ENCODE measurements at regions not wholly inside any gene's neighbourhood (a gene's known extent, or its start where the extent isn't known, plus 50 kb on each side); places are given as distances from the start of the nearest gene placed in this dataset.

DNA sequence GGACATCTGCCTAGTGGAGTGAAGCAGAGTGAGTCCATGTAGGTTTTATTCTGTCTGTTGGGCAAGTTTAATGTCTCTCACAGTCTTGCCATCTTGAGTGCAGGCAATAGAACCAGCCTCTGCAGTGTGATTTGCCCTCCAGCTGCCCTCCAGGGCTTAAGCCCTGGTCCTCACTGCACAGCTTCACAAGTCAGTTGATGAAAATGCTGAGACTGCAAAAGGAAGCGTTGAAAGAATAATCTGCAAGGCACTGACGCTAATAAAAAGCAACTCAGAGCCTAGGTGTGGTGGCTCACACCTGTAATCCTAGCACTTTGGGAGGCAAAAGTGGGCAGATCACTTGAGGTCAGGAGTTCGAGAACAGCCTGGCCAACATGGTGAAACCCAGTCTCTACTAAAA lies 54.1 kb upstream of the PHOX2B start:
- no peak for DNase-seq (ENCODE audit: extremely low read depth in 1 of 11, low read depth in 9 of 11, low spot score in 4 of 11)

DNA sequence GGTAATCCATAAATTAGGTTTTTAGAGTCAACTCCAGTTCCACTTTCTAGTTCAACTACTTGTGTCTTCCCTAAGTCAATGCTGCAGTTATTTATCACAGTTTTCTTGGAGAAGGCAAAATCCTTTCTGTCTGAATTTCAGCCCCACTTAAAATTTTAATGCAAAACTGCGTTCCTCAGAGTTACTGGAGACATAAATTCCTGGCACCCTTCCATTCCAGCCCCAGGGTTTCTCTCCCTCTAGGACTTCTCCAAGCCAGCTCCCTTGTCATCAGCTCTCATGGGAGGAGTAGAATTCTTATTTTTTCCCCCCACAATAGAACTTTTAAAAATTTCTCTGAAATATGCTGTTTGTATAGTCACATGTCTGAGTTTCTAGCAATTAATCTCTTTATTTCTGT lies 50.6 kb upstream of the PHOX2B start:
- DNase-seq (ENCODE audit: extremely low read depth in 1 of 11, low read depth in 9 of 11, low spot score in 4 of 11): peak in 6 of 11 donors; percentile 7 to 15 (median 12)

Data from renal cortex interstitium (tissue), 11 donors.